GM13976 (cell line): ENCODE measurements at regions not wholly inside any gene's neighbourhood (a gene's known extent, or its start where the extent isn't known, plus 50 kb on each side); places are given as distances from the start of the nearest gene placed in this dataset.
"Not testable (repeated sequence)": the region's sequence is repeated elsewhere in the genome, so short reads cannot be mapped to it uniquely, and the experiment has no call there.

Source experiments
- DNase-seq: peaks from one replicate; pipeline ENCODE4 v3.0.0; 2012; ENCODE audit warnings: low spot score
- CTCF ChIP-seq: IDR thresholded peaks from 2 replicates; pipeline ENCODE4 v1.5.1; 2012; ENCODE audit warnings: borderline replicate concordance, mild to moderate bottlenecking; ENCODE audit not compliant: insufficient read depth; ENCODE audit errors: extremely low read depth, missing control alignments, control extremely low read depth
- in situ Hi-C: fragments of 300-500 bp; cut with MboI; formaldehyde crosslinking; loops from one replicate; pipeline ENCODE4 v1.12.0; 2022; ENCODE audit warnings: low sequenced_read_pairs, mixed read lengths, inconsistent platforms; ENCODE audit not compliant: unreplicated experiment

GRCh38 chr4:167885071-167885470 is 207.3 kb upstream of the ANXA10 start:
- TF ChIP-seq CTCF = no peak
- in situ Hi-C loops = no loop called here
- no peak for DNase-seq

GRCh38 chr4:167885872-167886271 is 206.5 kb upstream of the ANXA10 start:
- no peak for DNase-seq
- in situ Hi-C loops = no loop called here
- no peak for TF ChIP-seq CTCF

DNA sequence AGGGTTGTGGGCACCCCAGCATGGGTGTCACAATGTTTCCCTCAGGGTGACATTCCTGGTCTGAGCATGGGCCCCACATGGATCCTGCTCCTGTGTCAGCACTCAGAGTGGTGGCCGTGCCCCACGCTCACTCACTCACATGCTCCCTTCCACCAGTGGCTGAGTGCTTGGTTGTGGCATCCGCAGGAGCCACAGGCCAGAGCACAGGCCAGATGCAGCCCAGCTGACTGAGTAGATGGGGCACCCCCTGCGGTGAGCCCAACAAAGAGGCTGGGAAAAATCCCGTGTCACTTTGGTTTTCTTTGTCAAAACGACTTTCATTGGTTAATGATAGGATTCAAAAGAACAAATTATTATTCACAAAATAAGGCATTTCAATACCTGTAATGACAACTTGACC is 204.6 kb upstream of the ANXA10 start:
- in situ Hi-C loops = no loop called here
- no peak for DNase-seq
- no peak for TF ChIP-seq CTCF

- no peak for DNase-seq
- in situ Hi-C loops = no loop called here
Measured at GRCh38 chr4:167890226-167890625, 202.1 kb upstream of the ANXA10 start.

DNA sequence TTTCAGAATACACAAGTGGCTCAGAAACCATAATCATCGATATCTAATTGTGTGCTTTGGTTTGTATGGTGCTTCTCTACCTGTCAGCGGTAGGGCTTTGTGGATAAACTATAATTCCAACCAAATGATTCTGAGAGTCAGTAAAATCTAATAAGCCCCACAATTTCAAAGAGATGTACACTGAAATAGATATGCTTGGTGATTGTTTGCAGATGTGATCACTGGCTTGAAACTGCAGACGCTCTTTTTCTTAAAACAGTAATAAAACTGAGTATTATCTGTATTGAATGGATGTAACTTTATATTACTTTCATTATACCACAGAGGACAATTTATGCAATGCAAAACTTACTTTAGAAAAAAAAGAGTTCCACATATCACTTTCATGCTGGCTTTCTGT is 198.8 kb upstream of the ANXA10 start:
- in situ Hi-C loops = no loop called here
- no peak for DNase-seq
- no peak for TF ChIP-seq CTCF

More at GRCh38 chr4:167890226-167890625, 202.1 kb upstream of the ANXA10 start:
- no peak for TF ChIP-seq CTCF

GRCh38 chr4:167896260-167896659 is 196.1 kb upstream of the ANXA10 start:
- in situ Hi-C loops, DNase-seq: not testable (repeated sequence)

- DNase-seq = no peak
- in situ Hi-C loops = no loop called here
- TF ChIP-seq CTCF = no peak
Measured at GRCh38 chr4:167897116-167897515, 195.2 kb upstream of the ANXA10 start.
